ENCODE measurements at regions not wholly inside any gene's neighbourhood (a gene's known extent, or its start where the extent isn't known, plus 50 kb on each side); places are given as distances from the start of the nearest gene placed in this dataset.
"Not testable (repeated sequence)": the region's sequence is repeated elsewhere in the genome, so short reads cannot be mapped to it uniquely, and the experiment has no call there.

- TF ChIP-seq CTCF (IDR thresholded peaks at IDR 0.05; ENCODE audit: insufficient read depth, low read depth, low read length); EZH2 (IDR thresholded peaks at IDR 0.05; ENCODE audit: insufficient read depth, low read length): not testable (repeated sequence)
Measured at GRCh38 chr10:38274879-38275278, 180.7 kb downstream of the ZNF37A start.
